ENCODE measurements at regions not wholly inside any gene's neighbourhood (a gene's known extent, or its start where the extent isn't known, plus 50 kb on each side); places are given as distances from the start of the nearest gene placed in this dataset.
A peak's percentile ranks its signal among the peaks of the same experiment; 100 is the strongest.

DNA sequence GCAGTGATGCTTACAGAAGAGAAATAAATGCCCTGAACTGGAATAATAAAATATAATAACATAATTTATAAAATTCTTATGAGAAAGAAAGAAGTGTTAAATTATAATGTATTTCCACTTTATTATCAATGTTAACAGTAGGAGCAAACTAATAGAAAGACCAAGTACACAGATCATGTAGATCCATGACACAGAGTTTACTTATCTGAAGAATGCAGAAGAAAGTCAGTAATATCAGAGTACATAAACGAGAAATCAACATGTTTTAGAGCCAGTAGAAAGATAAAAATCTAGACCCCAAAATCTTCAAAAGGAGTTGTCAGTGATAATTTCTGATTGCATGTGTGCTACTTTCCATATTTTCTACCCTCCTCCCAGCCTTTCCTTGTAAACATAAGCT lies 334.8 kb upstream of the MANEA start:
- H3K27ac Mint-ChIP-seq, result no peak overlapping the region
- no peak for DNase-seq (ENCODE audit: extremely low spot score, unreplicated experiment)
- H3K9me3 Mint-ChIP-seq, result no peaks in the 10 kb centered on the region
- H3K4me1 Mint-ChIP-seq (ENCODE audit: unreplicated experiment), result peaks cover 9% of the 10 kb centered on the region
- no peak for TF ChIP-seq CTCF (conservative IDR thresholded peaks at IDR 0.05)
- no peaks in the 10 kb centered on the region for H3K36me3 Mint-ChIP-seq
- H3K27me3 Mint-ChIP-seq, result peaks cover 2% of the 10 kb centered on the region
- no peak overlapping the region for H3K4me3 Mint-ChIP-seq

GRCh38 chr6:95243053-95243452 lies 334.3 kb upstream of the MANEA start:
- no peaks in the 10 kb centered on the region for H3K36me3 Mint-ChIP-seq
- no peak overlapping the region for H3K4me3 Mint-ChIP-seq

GRCh38 chr6:95244751-95245150 lies 332.6 kb upstream of the MANEA start:
- Mint-ChIP-seq H3K9me3 (no peaks in the 10 kb centered on the region), H3K4me3 (no peak overlapping the region), H3K27ac (no peak overlapping the region), H3K4me1 (ENCODE audit: unreplicated experiment) (peaks cover 9% of the 10 kb centered on the region), H3K27me3 (no peaks in the 10 kb centered on the region), H3K36me3 (no peaks in the 10 kb centered on the region)
- TF ChIP-seq CTCF (conservative IDR thresholded peaks at IDR 0.05), result no peak
- no peak for DNase-seq (ENCODE audit: extremely low spot score, unreplicated experiment)

More at GRCh38 chr6:95243053-95243452, 334.3 kb upstream of the MANEA start:
- no peak overlapping the region for H3K27ac Mint-ChIP-seq
- H3K4me1 Mint-ChIP-seq (ENCODE audit: unreplicated experiment), result peaks cover 9% of the 10 kb centered on the region
- H3K27me3 Mint-ChIP-seq, result no peaks in the 10 kb centered on the region
- DNase-seq (ENCODE audit: extremely low spot score, unreplicated experiment), result no peak
- H3K9me3 Mint-ChIP-seq, result no peaks in the 10 kb centered on the region
- no peak for TF ChIP-seq CTCF (conservative IDR thresholded peaks at IDR 0.05)

DNA sequence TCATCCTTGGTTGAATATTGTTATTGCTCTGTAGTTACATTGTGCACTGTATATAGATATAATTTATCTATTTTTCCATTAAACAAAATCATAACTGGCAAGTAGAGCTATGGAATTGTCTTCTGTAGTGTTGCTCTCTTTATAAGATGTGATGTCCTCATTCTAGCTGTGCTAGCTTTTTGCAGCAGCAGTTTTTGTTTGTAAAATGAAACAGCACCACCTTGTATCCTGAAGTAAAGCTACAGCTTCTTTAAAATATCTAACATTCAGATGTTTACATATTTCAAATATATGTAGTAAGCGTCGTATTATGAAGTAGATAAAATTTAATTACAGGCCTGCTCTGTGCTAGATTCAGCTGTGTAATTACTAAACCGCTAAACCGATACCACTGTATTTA lies 328.8 kb upstream of the MANEA start:
- H3K27ac Mint-ChIP-seq, result no peak overlapping the region
- no peak overlapping the region for H3K4me3 Mint-ChIP-seq
- H3K27me3 Mint-ChIP-seq, result no peaks in the 10 kb centered on the region
- no peaks in the 10 kb centered on the region for H3K36me3 Mint-ChIP-seq
- H3K4me1 Mint-ChIP-seq (ENCODE audit: unreplicated experiment), result no peaks in the 10 kb centered on the region
- no peaks in the 10 kb centered on the region for H3K9me3 Mint-ChIP-seq
- DNase-seq (ENCODE audit: extremely low spot score, unreplicated experiment), result no peak
- peak; percentile 28 for TF ChIP-seq CTCF (conservative IDR thresholded peaks at IDR 0.05)

- Mint-ChIP-seq H3K4me1 (ENCODE audit: unreplicated experiment) (no peaks in the 10 kb centered on the region), H3K27me3 (no peaks in the 10 kb centered on the region), H3K4me3 (no peak overlapping the region), H3K27ac (no peak overlapping the region), H3K36me3 (no peaks in the 10 kb centered on the region), H3K9me3 (no peaks in the 10 kb centered on the region)
- DNase-seq (ENCODE audit: extremely low spot score, unreplicated experiment), result no peak
- TF ChIP-seq CTCF (conservative IDR thresholded peaks at IDR 0.05), result no peak
Observed at GRCh38 chr6:95249175-95249574, 328.2 kb upstream of the MANEA start.

GRCh38 chr6:95249661-95250060 lies 327.7 kb upstream of the MANEA start:
- Mint-ChIP-seq H3K27ac (no peak overlapping the region), H3K4me3 (no peak overlapping the region), H3K4me1 (ENCODE audit: unreplicated experiment) (no peaks in the 10 kb centered on the region), H3K9me3 (no peaks in the 10 kb centered on the region), H3K27me3 (no peaks in the 10 kb centered on the region), H3K36me3 (no peaks in the 10 kb centered on the region)
- TF ChIP-seq CTCF (conservative IDR thresholded peaks at IDR 0.05), result no peak
- DNase-seq (ENCODE audit: extremely low spot score, unreplicated experiment), result no peak

Measured in type B pancreatic cell (in vitro differentiated cells).